Sigmoid colon (tissue), 6 donors: ENCODE measurements at regions not wholly inside any gene's neighbourhood (a gene's known extent, or its start where the extent isn't known, plus 50 kb on each side); places are given as distances from the start of the nearest gene placed in this dataset.

Experiments used
- DNase-seq: peaks from one replicate; pipeline ENCODE4 v3.0.0-alpha.2; 2019
- H3K27ac ChIP-seq, 4 donors: fragments of 200-600 bp; sonication (generic); one replicate each; pipeline ENCODE4 v1.5.1; 2016 to 2019; ENCODE audit warnings: mild to moderate bottlenecking in 1 of 4
- H3K27me3 ChIP-seq, 3 donors: fragments of 200-600 bp; sonication (generic); one replicate each; pipeline ENCODE4 v1.5.1; 2019; ENCODE audit warnings: mild to moderate bottlenecking in 1 of 3
- H3K36me3 ChIP-seq, 4 donors: fragments of 200-600 bp; sonication (generic); one replicate each; pipeline ENCODE4 v1.5.1; 2016 to 2019
- H3K4me1 ChIP-seq, 4 donors: fragments of 200-600 bp; sonication (generic); one replicate each; pipeline ENCODE4 v1.5.1; 2017 to 2019
- H3K4me3 ChIP-seq, 4 donors: fragments of 200-600 bp; sonication (generic); one replicate each; pipeline ENCODE4 v1.5.1; 2017 to 2019; ENCODE audit warnings: mild to moderate bottlenecking in 2 of 4, moderate library complexity in 1 of 4
- H3K9me3 ChIP-seq, 4 donors: fragments of 200-600 bp in 3 of 4; sonication (generic) in 3 of 4; one replicate each; pipeline versions ENCODE4 v1.5.1 to v1.6.1; 2013 to 2019
- EP300 ChIP-seq, 4 donors: sonication (generic); formaldehyde crosslinking; IDR thresholded peaks; one replicate each; pipeline ENCODE4 v1.6.1; 2017; ENCODE audit warnings: antibody characterized with exemption in 4 of 4
- POLR2A ChIP-seq, 2 donors: fragments of 450-650 bp; IDR thresholded peaks; one replicate each; pipeline ENCODE4 v1.6.1; 2016; ENCODE audit warnings: antibody characterized with exemption in 2 of 2, mild to moderate bottlenecking in 2 of 2, moderate library complexity in 2 of 2
- POLR2AphosphoS5 ChIP-seq, 4 donors: sonication (generic); formaldehyde crosslinking; IDR thresholded peaks; one replicate each; pipeline ENCODE4 v1.6.1; 2017; ENCODE audit warnings: antibody characterized with exemption in 4 of 4
- WGBS, 2 donors: extraction: QIAGEN DNeasy Blood & Tissue Kit; methylation state at CpG; one replicate each; pipeline ENCODE4 v1.1.7; 2013; 5-methylcytosine and 5-hydroxymethylcytosine counted together
- intact Hi-C: fragments of 100-400 bp; cut with DNase I; formaldehyde crosslinking; loops from one replicate; pipeline ENCODE4 v1.15.1; 2023
- TF ChIP-seq, protein P1 (sequence below), 4 experiments: fragments of 450-650 bp in 3 of 4; fragments of 200-600 bp in 1 of 4; IDR thresholded peaks; one replicate each; pipeline ENCODE4 v1.5.1; 2016 to 2019; ENCODE audit warnings: antibody characterized with exemption in 4 of 4, mild to moderate bottlenecking in 3 of 4, moderate library complexity in 2 of 4
- donor health status: healthy with polysubstance abuse.
- donor health status: healthy.

DNA sequence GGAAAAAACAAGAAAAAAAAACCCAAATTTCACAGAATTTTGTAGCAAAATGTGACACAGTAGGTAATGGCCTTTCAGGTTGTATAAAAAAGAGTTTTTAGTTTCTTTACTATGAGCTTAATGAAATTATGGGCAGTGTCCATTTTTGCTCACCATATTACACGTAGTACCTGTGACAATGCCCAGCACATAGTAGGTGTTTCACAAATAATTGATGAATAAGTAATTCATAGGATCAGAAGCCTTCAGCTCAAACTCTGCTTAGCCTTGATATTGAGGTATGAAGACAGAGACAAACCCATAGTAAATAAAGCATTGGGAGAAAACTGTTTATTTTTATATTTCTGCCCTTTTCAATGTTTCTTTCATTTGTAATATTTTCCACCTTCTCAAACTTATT is 97.2 kb downstream of the LHX9 start:
- TF ChIP-seq POLR2A (IDR thresholded peaks at IDR 0.05): no peak
- TF ChIP-seq, protein P1, sequence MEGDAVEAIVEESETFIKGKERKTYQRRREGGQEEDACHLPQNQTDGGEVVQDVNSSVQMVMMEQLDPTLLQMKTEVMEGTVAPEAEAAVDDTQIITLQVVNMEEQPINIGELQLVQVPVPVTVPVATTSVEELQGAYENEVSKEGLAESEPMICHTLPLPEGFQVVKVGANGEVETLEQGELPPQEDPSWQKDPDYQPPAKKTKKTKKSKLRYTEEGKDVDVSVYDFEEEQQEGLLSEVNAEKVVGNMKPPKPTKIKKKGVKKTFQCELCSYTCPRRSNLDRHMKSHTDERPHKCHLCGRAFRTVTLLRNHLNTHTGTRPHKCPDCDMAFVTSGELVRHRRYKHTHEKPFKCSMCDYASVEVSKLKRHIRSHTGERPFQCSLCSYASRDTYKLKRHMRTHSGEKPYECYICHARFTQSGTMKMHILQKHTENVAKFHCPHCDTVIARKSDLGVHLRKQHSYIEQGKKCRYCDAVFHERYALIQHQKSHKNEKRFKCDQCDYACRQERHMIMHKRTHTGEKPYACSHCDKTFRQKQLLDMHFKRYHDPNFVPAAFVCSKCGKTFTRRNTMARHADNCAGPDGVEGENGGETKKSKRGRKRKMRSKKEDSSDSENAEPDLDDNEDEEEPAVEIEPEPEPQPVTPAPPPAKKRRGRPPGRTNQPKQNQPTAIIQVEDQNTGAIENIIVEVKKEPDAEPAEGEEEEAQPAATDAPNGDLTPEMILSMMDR (IDR thresholded peaks at IDR 0.05): no peak
- no peak for TF ChIP-seq POLR2AphosphoS5 (IDR thresholded peaks at IDR 0.05)
- no peak for TF ChIP-seq EP300 (IDR thresholded peaks at IDR 0.05)
- 63 to 88% methylated on average over 1 of the region's 1 CpG for WGBS, 2 donors
- Histone ChIP-seq H3K4me3 (no peak overlapping the region), H3K27me3 (no peaks in the 10 kb centered on the region), H3K27ac (no peak overlapping the region), H3K9me3 (peaks cover 0 to 5% (median 0%) of the 10 kb centered on the region in 4 donors), H3K36me3 (no peaks in the 10 kb centered on the region), H3K4me1 (no peaks in the 10 kb centered on the region)
- DNase-seq: no peak
- intact Hi-C loops: no loop called here

- TF ChIP-seq EP300 (IDR thresholded peaks at IDR 0.05) (no peak), POLR2AphosphoS5 (IDR thresholded peaks at IDR 0.05) (no peak), POLR2A (IDR thresholded peaks at IDR 0.05) (no peak)
- TF ChIP-seq, protein P1 (IDR thresholded peaks at IDR 0.05): no peak
- H3K9me3 ChIP-seq: no peaks in the 10 kb centered on the region
- no peaks in the 10 kb centered on the region for H3K36me3 ChIP-seq
- intact Hi-C loops: no loop called here
- H3K27ac ChIP-seq: no peak overlapping the region
- H3K27me3 ChIP-seq: no peaks in the 10 kb centered on the region
- H3K4me1 ChIP-seq: no peaks in the 10 kb centered on the region
- no peak for DNase-seq
- H3K4me3 ChIP-seq: no peak overlapping the region
Measured at GRCh38 chr1:198015309-198015708, 98.1 kb downstream of the LHX9 start.

DNA sequence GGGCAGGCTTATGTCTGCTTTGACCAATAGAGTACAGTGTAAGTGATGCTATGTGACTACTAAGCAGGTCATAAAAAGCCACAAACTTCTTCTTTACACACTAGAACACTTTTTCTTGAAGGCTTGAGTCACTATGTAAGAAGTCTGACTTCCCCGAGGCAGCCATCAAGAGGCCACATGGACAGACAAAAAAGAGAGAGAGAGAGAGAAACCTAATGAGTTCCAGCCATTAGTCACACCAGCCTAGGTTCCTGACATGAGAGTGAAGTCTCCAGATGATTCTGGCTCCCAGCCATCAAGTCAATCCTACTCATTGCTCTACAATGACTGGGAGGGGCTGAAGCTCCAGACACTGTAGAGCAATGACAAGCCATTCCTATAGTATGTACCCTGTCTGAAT is 101.4 kb downstream of the LHX9 start:
- Histone ChIP-seq H3K9me3 (no peaks in the 10 kb centered on the region), H3K27ac (no peak overlapping the region), H3K4me1 (no peaks in the 10 kb centered on the region), H3K27me3 (no peaks in the 10 kb centered on the region), H3K36me3 (no peaks in the 10 kb centered on the region), H3K4me3 (no peak overlapping the region)
- 73 to 94% methylated on average over 1 of the region's 1 CpG for WGBS, 2 donors
- intact Hi-C loops: no loop called here
- DNase-seq: no peak
- TF ChIP-seq, protein P1 (IDR thresholded peaks at IDR 0.05): no peak
- TF ChIP-seq POLR2A (IDR thresholded peaks at IDR 0.05): no peak
- TF ChIP-seq POLR2AphosphoS5 (IDR thresholded peaks at IDR 0.05): no peak
- no peak for TF ChIP-seq EP300 (IDR thresholded peaks at IDR 0.05)

DNA sequence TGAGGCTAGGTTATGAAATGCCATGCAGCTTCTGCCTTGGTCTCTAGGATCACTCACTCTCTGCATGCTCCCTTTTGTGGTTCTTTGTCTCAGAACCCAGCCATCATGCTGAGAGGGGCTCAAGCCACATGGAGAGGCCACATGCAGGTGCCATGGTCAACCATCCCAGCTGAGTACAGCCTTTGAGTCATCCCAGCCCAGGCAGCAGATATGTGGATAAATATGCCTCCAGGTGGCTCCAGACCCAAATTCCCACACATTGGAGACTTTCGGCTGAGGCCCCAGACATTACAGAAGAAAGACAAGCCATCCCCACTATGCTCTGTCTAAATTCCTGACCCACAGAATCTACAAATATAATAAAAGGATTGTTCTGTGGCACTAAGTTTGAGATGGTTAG is 102.0 kb downstream of the LHX9 start:
- no peak overlapping the region for H3K27ac ChIP-seq
- WGBS, 2 donors: 91 to 94% methylated on average over 1 of the region's 1 CpG
- intact Hi-C loops: no loop called here
- no peaks in the 10 kb centered on the region for H3K9me3 ChIP-seq
- no peaks in the 10 kb centered on the region for H3K27me3 ChIP-seq
- no peak for TF ChIP-seq EP300 (IDR thresholded peaks at IDR 0.05)
- TF ChIP-seq POLR2A (IDR thresholded peaks at IDR 0.05): no peak
- TF ChIP-seq, protein P1 (IDR thresholded peaks at IDR 0.05): no peak
- TF ChIP-seq POLR2AphosphoS5 (IDR thresholded peaks at IDR 0.05): no peak
- H3K36me3 ChIP-seq: no peaks in the 10 kb centered on the region
- H3K4me1 ChIP-seq: no peaks in the 10 kb centered on the region
- no peak for DNase-seq
- H3K4me3 ChIP-seq: no peak overlapping the region

DNA sequence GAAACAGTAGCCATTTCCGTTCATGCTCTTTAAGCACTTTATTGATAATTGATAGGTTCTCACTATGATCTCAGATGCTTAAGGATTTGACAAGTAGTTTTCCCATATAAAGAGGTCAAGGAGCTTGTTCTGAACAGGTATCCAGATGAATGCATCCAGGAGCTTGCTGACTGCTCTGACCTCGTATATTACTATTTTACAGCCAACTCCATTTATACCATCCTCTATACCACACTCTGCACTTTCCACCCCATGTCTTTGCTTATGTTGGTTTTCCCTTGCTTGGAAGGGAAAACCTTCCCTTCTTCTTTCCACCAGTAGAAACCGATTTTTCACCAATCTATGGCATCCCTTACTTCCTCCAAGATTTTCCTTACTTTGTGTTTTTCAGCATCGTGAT is 107.2 kb downstream of the LHX9 start:
- no peaks in the 10 kb centered on the region for H3K9me3 ChIP-seq
- no peak overlapping the region for H3K27ac ChIP-seq
- TF ChIP-seq EP300 (IDR thresholded peaks at IDR 0.05): no peak
- no peak for TF ChIP-seq POLR2A (IDR thresholded peaks at IDR 0.05)
- TF ChIP-seq, protein P1 (IDR thresholded peaks at IDR 0.05): no peak
- TF ChIP-seq POLR2AphosphoS5 (IDR thresholded peaks at IDR 0.05): no peak
- H3K4me1 ChIP-seq: no peaks in the 10 kb centered on the region
- H3K4me3 ChIP-seq: no peak overlapping the region
- H3K36me3 ChIP-seq: no peaks in the 10 kb centered on the region
- no peaks in the 10 kb centered on the region for H3K27me3 ChIP-seq
- 63 to 77% methylated on average over 4 of the region's 4 CpGs for WGBS, 2 donors
- no peak for DNase-seq
- intact Hi-C loops: no loop called here
